ENCODE measurements at regions not wholly inside any gene's neighbourhood (a gene's known extent, or its start where the extent isn't known, plus 50 kb on each side); places are given as distances from the start of the nearest gene placed in this dataset.

- no peak for TF ChIP-seq NR1H2 (CRISPR knock-in tag; IDR thresholded peaks at IDR 0.05; ENCODE audit: borderline replicate concordance, low read depth)
- TF ChIP-seq, protein P1, sequence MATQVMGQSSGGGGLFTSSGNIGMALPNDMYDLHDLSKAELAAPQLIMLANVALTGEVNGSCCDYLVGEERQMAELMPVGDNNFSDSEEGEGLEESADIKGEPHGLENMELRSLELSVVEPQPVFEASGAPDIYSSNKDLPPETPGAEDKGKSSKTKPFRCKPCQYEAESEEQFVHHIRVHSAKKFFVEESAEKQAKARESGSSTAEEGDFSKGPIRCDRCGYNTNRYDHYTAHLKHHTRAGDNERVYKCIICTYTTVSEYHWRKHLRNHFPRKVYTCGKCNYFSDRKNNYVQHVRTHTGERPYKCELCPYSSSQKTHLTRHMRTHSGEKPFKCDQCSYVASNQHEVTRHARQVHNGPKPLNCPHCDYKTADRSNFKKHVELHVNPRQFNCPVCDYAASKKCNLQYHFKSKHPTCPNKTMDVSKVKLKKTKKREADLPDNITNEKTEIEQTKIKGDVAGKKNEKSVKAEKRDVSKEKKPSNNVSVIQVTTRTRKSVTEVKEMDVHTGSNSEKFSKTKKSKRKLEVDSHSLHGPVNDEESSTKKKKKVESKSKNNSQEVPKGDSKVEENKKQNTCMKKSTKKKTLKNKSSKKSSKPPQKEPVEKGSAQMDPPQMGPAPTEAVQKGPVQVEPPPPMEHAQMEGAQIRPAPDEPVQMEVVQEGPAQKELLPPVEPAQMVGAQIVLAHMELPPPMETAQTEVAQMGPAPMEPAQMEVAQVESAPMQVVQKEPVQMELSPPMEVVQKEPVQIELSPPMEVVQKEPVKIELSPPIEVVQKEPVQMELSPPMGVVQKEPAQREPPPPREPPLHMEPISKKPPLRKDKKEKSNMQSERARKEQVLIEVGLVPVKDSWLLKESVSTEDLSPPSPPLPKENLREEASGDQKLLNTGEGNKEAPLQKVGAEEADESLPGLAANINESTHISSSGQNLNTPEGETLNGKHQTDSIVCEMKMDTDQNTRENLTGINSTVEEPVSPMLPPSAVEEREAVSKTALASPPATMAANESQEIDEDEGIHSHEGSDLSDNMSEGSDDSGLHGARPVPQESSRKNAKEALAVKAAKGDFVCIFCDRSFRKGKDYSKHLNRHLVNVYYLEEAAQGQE (IDR thresholded peaks at IDR 0.05; ENCODE audit: borderline replicate concordance in 1 of 2, low read depth in 1 of 2, low read length in 2 of 2), result no peak
- TF ChIP-seq CTCF (CRISPR knock-in tag; IDR thresholded peaks at IDR 0.05), result no peak
- TF ChIP-seq ZNF350 (CRISPR knock-in tag; IDR thresholded peaks at IDR 0.05; ENCODE audit: borderline replicate concordance, low read depth), result no peak
- TF ChIP-seq RNF2 (conservative IDR thresholded peaks at IDR 0.05; ENCODE audit: low read depth), result no peak
- TF ChIP-seq ZNF577 (CRISPR knock-in tag; IDR thresholded peaks at IDR 0.05; ENCODE audit: borderline replicate concordance, low read depth), result no peak
These were observed 171.1 kb downstream of the JCAD start for GRCh38 chr10:29888321-29888720.
